DOHH2 (cell line): ENCODE measurements at regions not wholly inside any gene's neighbourhood (a gene's known extent, or its start where the extent isn't known, plus 50 kb on each side); places are given as distances from the start of the nearest gene placed in this dataset.

ENCODE experiments used
- H3F3A ChIP-seq: fragments of 200-600 bp; sonication (generic), shearing (Covaris generic); 2 replicates; pipeline ENCODE4 v1.6.0; 2016; ENCODE audit warnings: antibody characterized with exemption, mild to moderate bottlenecking; ENCODE audit not compliant: control insufficient read depth, insufficient read depth
- H3K27ac ChIP-seq: fragments of 200-600 bp; sonication (generic); 2 replicates; pipeline ENCODE4 v1.5.1; 2014; ENCODE audit warnings: low read depth, mild to moderate bottlenecking, low read length, moderate library complexity
- H3K27me3 ChIP-seq: fragments of 200-600 bp; sonication (generic); 2 replicates; pipeline ENCODE4 v1.6.1; 2014; ENCODE audit warnings: mild to moderate bottlenecking, low read length, mixed read lengths; ENCODE audit not compliant: control insufficient read depth
- H3K36me3 ChIP-seq: fragments of 200-600 bp; sonication (generic); 2 replicates; pipeline ENCODE4 v1.6.1; 2014; ENCODE audit warnings: mild to moderate bottlenecking, low read length, moderate library complexity, mixed read lengths; ENCODE audit not compliant: control insufficient read depth
- H3K4me1 ChIP-seq: fragments of 200-600 bp; sonication (generic); 2 replicates; pipeline ENCODE4 v1.6.1; 2014; ENCODE audit warnings: mild to moderate bottlenecking, low read length, mixed read lengths; ENCODE audit not compliant: control insufficient read depth
- H3K4me2 ChIP-seq: fragments of 200-600 bp; sonication (generic); 2 replicates; pipeline ENCODE4 v1.6.0; 2014; ENCODE audit warnings: mild to moderate bottlenecking, low read length, moderate library complexity
- H3K4me3 ChIP-seq: fragments of 200-600 bp; sonication (generic); 2 replicates; pipeline ENCODE4 v1.5.1; 2014; ENCODE audit warnings: mild to moderate bottlenecking, low read length, mixed read lengths
- H3K79me2 ChIP-seq: fragments of 200-600 bp; sonication (generic); 2 replicates; pipeline ENCODE4 v1.6.1; 2014; ENCODE audit warnings: mild to moderate bottlenecking, low read length, mixed read lengths; ENCODE audit not compliant: control insufficient read depth
- H3K9me2 ChIP-seq: fragments of 200-600 bp; sonication (generic); replicated peaks from 2 replicates; pipeline ENCODE4 v1.6.1; 2014; ENCODE audit warnings: mild to moderate bottlenecking, low read length, mixed read lengths; ENCODE audit not compliant: control insufficient read depth
- H3K9me3 ChIP-seq: fragments of 200-600 bp; sonication (generic); 2 replicates; pipeline ENCODE4 v1.6.1; 2014; ENCODE audit warnings: antibody characterized with exemption, low read length, mixed read lengths; ENCODE audit not compliant: control insufficient read depth, insufficient read depth
- H4K20me1 ChIP-seq: fragments of 200-600 bp; sonication (generic); 2 replicates; pipeline ENCODE4 v1.6.0; 2014; ENCODE audit warnings: low read depth, mild to moderate bottlenecking, antibody characterized with exemption, low read length, moderate library complexity; ENCODE audit not compliant: control insufficient read depth, insufficient read depth
- EZH2phosphoT487 ChIP-seq: fragments of 200-600 bp; sonication (generic); IDR thresholded peaks from 2 replicates; pipeline ENCODE4 v1.6.1; 2017; ENCODE audit warnings: borderline replicate concordance, mild to moderate bottlenecking, antibody characterized with exemption, low read length, moderate library complexity, mixed read lengths
- TF ChIP-seq, protein P1 (sequence below): fragments of 200-600 bp; sonication (generic); IDR thresholded peaks from one replicate; pipeline ENCODE4 v1.5.1; 2014; ENCODE audit warnings: antibody characterized with exemption, mild to moderate bottlenecking, low read depth, low read length; ENCODE audit not compliant: poor library complexity, severe bottlenecking

DNA sequence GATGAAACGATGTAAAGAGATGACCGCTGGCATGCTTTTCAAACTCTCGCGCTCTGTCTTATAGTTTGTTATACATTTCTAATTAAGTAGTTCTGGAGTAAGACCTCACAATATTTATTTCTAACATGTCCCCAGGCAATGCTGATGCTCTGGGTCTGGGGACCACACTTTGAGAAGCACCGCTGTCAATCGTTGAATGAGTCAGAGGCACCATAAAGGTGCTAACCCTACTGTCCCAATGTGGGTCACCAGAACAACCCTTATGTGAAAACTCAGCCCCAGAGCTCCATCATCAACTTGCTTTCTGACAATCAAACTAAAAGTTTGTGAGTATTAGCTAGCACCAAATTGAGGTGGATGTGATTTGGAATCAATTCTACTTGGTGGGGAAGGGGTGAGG is 284.1 kb upstream of the PRKCQ start:
- Histone ChIP-seq H3K9me3 (no peaks in the 10 kb centered on the region), H4K20me1 (no peaks in the 10 kb centered on the region), H3K4me3 (no peak overlapping the region), H3K79me2 (no peaks in the 10 kb centered on the region), H3K4me1 (no peaks in the 10 kb centered on the region), H3K4me2 (no peak overlapping the region), H3K27me3 (no peaks in the 10 kb centered on the region), H3F3A (no peaks in the 10 kb centered on the region), H3K27ac (no peak overlapping the region), H3K36me3 (no peaks in the 10 kb centered on the region), H3K9me2 (no peaks in the 10 kb centered on the region; the same call in 1 of the 2 replicates)
- TF ChIP-seq EZH2phosphoT487: no peak
- TF ChIP-seq, protein P1, sequence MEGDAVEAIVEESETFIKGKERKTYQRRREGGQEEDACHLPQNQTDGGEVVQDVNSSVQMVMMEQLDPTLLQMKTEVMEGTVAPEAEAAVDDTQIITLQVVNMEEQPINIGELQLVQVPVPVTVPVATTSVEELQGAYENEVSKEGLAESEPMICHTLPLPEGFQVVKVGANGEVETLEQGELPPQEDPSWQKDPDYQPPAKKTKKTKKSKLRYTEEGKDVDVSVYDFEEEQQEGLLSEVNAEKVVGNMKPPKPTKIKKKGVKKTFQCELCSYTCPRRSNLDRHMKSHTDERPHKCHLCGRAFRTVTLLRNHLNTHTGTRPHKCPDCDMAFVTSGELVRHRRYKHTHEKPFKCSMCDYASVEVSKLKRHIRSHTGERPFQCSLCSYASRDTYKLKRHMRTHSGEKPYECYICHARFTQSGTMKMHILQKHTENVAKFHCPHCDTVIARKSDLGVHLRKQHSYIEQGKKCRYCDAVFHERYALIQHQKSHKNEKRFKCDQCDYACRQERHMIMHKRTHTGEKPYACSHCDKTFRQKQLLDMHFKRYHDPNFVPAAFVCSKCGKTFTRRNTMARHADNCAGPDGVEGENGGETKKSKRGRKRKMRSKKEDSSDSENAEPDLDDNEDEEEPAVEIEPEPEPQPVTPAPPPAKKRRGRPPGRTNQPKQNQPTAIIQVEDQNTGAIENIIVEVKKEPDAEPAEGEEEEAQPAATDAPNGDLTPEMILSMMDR: no peak

GRCh38 chr10:6863381-6863780 is 283.3 kb upstream of the PRKCQ start:
- H3K27me3 ChIP-seq: no peaks in the 10 kb centered on the region
- H3K4me1 ChIP-seq: no peaks in the 10 kb centered on the region
- no peak overlapping the region for H3K4me3 ChIP-seq
- H3K36me3 ChIP-seq: no peaks in the 10 kb centered on the region
- no peaks in the 10 kb centered on the region for H3K9me3 ChIP-seq
- no peak overlapping the region for H3K4me2 ChIP-seq
- no peaks in the 10 kb centered on the region for H4K20me1 ChIP-seq
- no peak overlapping the region for H3K27ac ChIP-seq
- no peaks in the 10 kb centered on the region for H3F3A ChIP-seq
- no peak for TF ChIP-seq EZH2phosphoT487
- TF ChIP-seq, protein P1: no peak
- no peaks in the 10 kb centered on the region for H3K79me2 ChIP-seq
- no peaks in the 10 kb centered on the region; the same call in 1 of the 2 replicates for H3K9me2 ChIP-seq

- Histone ChIP-seq H3K9me3 (no peaks in the 10 kb centered on the region), H3K4me2 (no peak overlapping the region), H3K36me3 (no peaks in the 10 kb centered on the region), H3F3A (no peaks in the 10 kb centered on the region), H3K4me3 (no peak overlapping the region), H3K4me1 (no peaks in the 10 kb centered on the region), H3K79me2 (no peaks in the 10 kb centered on the region), H4K20me1 (no peaks in the 10 kb centered on the region), H3K9me2 (no peaks in the 10 kb centered on the region), H3K27ac (no peak overlapping the region), H3K27me3 (peaks cover 3% of the 10 kb centered on the region; the same call in 1 of the 2 replicates)
- TF ChIP-seq, protein P1: no peak
- no peak for TF ChIP-seq EZH2phosphoT487
These were observed 270.4 kb upstream of the PRKCQ start for GRCh38 chr10:6850452-6850851.

DNA sequence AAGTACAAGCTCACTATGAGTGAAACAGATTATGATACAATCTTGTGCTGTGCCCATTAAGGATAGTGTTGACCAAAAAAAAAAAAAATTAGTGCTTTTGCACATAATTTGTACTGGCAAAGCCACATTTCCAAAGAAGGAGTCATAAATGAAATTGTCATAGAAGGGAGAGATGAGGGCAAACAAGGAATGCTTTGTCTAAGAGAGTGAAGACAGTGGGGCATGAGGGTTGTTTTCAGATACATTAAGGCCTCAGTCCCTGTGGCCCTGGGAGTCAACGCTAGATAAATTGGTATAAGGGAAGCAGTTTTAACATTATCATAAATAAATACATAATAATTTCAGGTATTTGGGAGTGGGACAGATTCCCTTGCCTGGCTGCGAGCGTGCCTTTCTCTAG is 267.5 kb upstream of the PRKCQ start:
- no peaks in the 10 kb centered on the region for H3K9me3 ChIP-seq

More for the DNA sequence above, 267.5 kb upstream of the PRKCQ start:
- Histone ChIP-seq H3K36me3 (no peaks in the 10 kb centered on the region), H3K79me2 (no peaks in the 10 kb centered on the region), H3K4me3 (no peak overlapping the region), H3K27me3 (no peaks in the 10 kb centered on the region), H3F3A (no peaks in the 10 kb centered on the region), H3K4me1 (no peaks in the 10 kb centered on the region), H4K20me1 (no peaks in the 10 kb centered on the region), H3K4me2 (no peak overlapping the region), H3K27ac (no peak overlapping the region), H3K9me2 (no peaks in the 10 kb centered on the region)
- TF ChIP-seq, protein P1: no peak
- TF ChIP-seq EZH2phosphoT487: no peak
